GM21515 (cell line): ENCODE measurements at regions not wholly inside any gene's neighbourhood (a gene's known extent, or its start where the extent isn't known, plus 50 kb on each side); places are given as distances from the start of the nearest gene placed in this dataset.
"Not testable (repeated sequence)": the region's sequence is repeated elsewhere in the genome, so short reads cannot be mapped to it uniquely, and the experiment has no call there.

Experiments
- ATAC-seq: cut with Tn5 transposase; IDR thresholded peaks from one replicate; pipeline ENCODE4 v1.9.1; 2021; ENCODE audit not compliant: unreplicated experiment

- ATAC-seq, result no peak
These were observed 1389.3 kb downstream of the CDY2B start for GRCh38 chrY:16490706-16491105.

DNA sequence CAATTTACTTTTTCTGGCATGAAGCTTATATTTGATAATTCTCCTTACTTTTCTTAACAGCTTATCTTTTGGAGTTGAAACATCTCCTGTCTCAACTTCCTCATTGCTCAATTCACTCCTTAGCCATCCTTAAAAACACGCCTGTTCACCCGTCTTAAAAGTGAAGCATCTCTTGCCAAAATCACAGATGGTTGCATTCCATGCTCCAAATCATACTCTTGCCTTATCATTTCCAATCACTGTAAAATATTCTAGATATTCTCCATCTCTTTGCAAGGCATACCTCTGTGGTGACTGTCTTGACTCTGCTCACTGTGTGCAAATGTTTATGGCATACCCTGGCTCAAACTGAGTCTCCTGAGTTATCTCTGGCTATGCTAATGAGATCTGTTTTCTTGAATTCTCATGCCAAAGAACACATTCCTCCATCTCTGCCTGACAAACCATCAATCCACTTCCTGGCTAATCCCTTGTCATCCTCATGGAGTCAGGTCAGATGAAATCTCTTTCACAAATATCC, 1393.3 kb downstream of the CDY2B start:
- no peak for ATAC-seq

- no peak for ATAC-seq
These were observed 1400.0 kb downstream of the CDY2B start for GRCh38 chrY:16480031-16480430.

- no peak for ATAC-seq
These were observed 1406.0 kb downstream of the CDY2B start for GRCh38 chrY:16474053-16474452.

DNA sequence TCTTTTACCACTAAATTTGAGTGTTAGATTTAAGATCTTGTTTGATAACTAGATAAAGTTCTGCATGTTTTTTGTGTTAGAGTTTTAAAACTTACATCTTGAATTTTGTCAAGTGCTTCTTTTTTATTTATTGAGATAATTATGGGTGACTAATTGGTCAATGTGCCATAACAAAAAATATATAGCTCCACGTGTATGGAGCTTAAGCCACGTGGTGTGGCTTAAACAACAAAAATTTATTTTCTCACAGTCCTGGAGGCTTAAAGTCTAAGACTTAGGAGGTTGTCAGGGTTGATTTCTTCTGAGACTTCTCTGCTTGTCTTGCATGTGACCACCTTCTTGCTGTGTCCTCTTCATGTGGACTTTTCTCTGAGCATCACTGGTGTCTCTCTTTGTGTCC, 1425.2 kb downstream of the CDY2B start:
- no peak for ATAC-seq

- no peak for ATAC-seq
These were observed 1433.9 kb downstream of the CDY2B start for GRCh38 chrY:16446152-16446551.

- peak; percentile 70 for ATAC-seq
These were observed 1470.7 kb downstream of the CDY2B start for GRCh38 chrY:16409206-16409923.

- ATAC-seq, result not testable (repeated sequence)
These were observed 1500.6 kb downstream of the CDY2B start for GRCh38 chrY:16379458-16379857.

DNA sequence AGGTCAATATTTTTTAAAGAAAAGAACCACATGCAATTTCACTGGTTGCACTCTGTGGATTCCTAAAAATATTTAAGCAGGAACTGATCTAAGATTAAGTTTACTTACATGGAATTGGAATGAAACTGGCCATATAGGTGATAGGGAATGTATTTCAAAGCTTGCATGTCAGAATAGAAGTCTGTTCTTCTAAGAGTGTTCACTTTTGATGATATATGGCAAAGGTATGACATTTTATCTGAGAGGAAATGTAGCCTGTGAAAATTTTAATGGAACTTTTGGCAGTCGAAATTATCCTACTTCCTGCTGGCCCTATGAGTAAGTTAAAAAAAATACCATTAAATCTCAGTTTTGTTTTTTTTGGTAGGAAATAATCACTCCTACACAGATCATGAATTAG, 1538.4 kb downstream of the CDY2B start:
- ATAC-seq, result not testable (repeated sequence)

GRCh38 chrY:16330032-16330758, 1549.8 kb downstream of the CDY2B start:
- not testable (repeated sequence) for ATAC-seq

GRCh38 chrY:16329135-16329820, 1550.7 kb downstream of the CDY2B start:
- not testable (repeated sequence) for ATAC-seq
